CD4-positive, alpha-beta memory T cell (primary cell): ENCODE measurements at regions not wholly inside any gene's neighbourhood (a gene's known extent, or its start where the extent isn't known, plus 50 kb on each side); places are given as distances from the start of the nearest gene placed in this dataset.
A peak's percentile ranks its signal among the peaks of the same experiment; 100 is the strongest.
"Not testable (repeated sequence)": the region's sequence is repeated elsewhere in the genome, so short reads cannot be mapped to it uniquely, and the experiment has no call there.

Source experiments
- CTCF ChIA-PET: fragments of 350-600 bp; sonication (Branson Sonifier 250); formaldehyde crosslinking; loops from one replicate; lab custom pipeline; 2021; ENCODE audit warnings: inconsistent platforms; ENCODE audit not compliant: partially characterized antibody; lab: Charles Lee
- POLR2A ChIA-PET: fragments of 350-600 bp; sonication (Branson Sonifier 250); formaldehyde crosslinking; loops from one replicate; lab custom pipeline; 2021; ENCODE audit not compliant: partially characterized antibody; lab: Charles Lee
- DNase-seq, 5 donors: peaks; one replicate each; pipeline versions ENCODE4 v3.0.0 to v3.0.0-alpha.2; 2020 to 2022; ENCODE audit warnings: mixed read lengths in 1 of 5
- H3K27ac ChIP-seq: one replicate; pipeline ENCODE4 v1.7.0; 2013; ENCODE audit warnings: low read depth, low read length
- H3K27me3 ChIP-seq: 2 replicates; pipeline ENCODE4 v1.7.0; 2013; ENCODE audit warnings: mild to moderate bottlenecking, low read length, moderate library complexity; ENCODE audit not compliant: insufficient read depth
- H3K36me3 ChIP-seq: 2 replicates; pipeline ENCODE4 v1.7.0; 2013; ENCODE audit warnings: mild to moderate bottlenecking, low read length, moderate library complexity; ENCODE audit not compliant: insufficient read depth
- H3K4me1 ChIP-seq: 2 replicates; pipeline ENCODE4 v1.7.0; 2013; ENCODE audit warnings: mild to moderate bottlenecking, low read length, moderate library complexity; ENCODE audit not compliant: insufficient read depth
- H3K4me3 ChIP-seq, 2 donors: one replicate each; pipeline ENCODE4 v1.7.0; 2013; ENCODE audit warnings: low read length in 2 of 2, mild to moderate bottlenecking in 1 of 2
- H3K9me3 ChIP-seq, 2 donors: one replicate each; pipeline ENCODE4 v1.7.0; 2013; ENCODE audit warnings: low read length in 2 of 2, control low read depth in 1 of 2; ENCODE audit not compliant: control insufficient read depth in 1 of 2
- H3K27ac Mint-ChIP-seq, 7 donors: one replicate each; pipeline ENCODE4 v1.8.0; 2020 to 2021; ENCODE audit warnings: mixed read lengths in 7 of 7, mild to moderate bottlenecking in 6 of 7, inconsistent platforms in 3 of 7, moderate library complexity in 3 of 7
- H3K27me3 Mint-ChIP-seq, 2 donors: one replicate each; pipeline ENCODE4 v1.8.0; 2020 to 2021; ENCODE audit warnings: mixed read lengths in 2 of 2
- H3K36me3 Mint-ChIP-seq, 2 donors: one replicate each; pipeline ENCODE4 v1.8.0; 2020 to 2021; ENCODE audit warnings: mixed read lengths in 2 of 2, inconsistent platforms in 1 of 2, mild to moderate bottlenecking in 1 of 2
- H3K4me1 Mint-ChIP-seq, 4 donors: one replicate each; pipeline ENCODE4 v1.8.0; 2020 to 2021; ENCODE audit warnings: mixed read lengths in 4 of 4, mild to moderate bottlenecking in 1 of 4
- H3K4me3 Mint-ChIP-seq, 8 donors: one replicate each; pipeline ENCODE4 v1.8.0; 2020 to 2021; ENCODE audit warnings: mixed read lengths in 8 of 8, mild to moderate bottlenecking in 7 of 8, moderate library complexity in 6 of 8, inconsistent platforms in 3 of 8
- H3K9me3 Mint-ChIP-seq, 8 donors: one replicate each; pipeline ENCODE4 v1.8.0; 2020 to 2021; ENCODE audit warnings: mixed read lengths in 8 of 8, mild to moderate bottlenecking in 5 of 8, inconsistent platforms in 3 of 8, moderate library complexity in 1 of 8
- intact Hi-C: fragments of 100-400 bp; cut with micrococcal nuclease; formaldehyde crosslinking; loops from one replicate; pipeline ENCODE4 v1.15.1; 2023

- H3K4me1 ChIP-seq, H3K36me3 ChIP-seq, H3K27ac Mint-ChIP-seq, H3K4me1 Mint-ChIP-seq, H3K27ac ChIP-seq, H3K4me3 Mint-ChIP-seq, intact Hi-C loops, H3K9me3 ChIP-seq, H3K4me3 ChIP-seq, CTCF ChIA-PET, H3K36me3 Mint-ChIP-seq, POLR2A ChIA-PET, H3K27me3 Mint-ChIP-seq, H3K27me3 ChIP-seq: not testable (repeated sequence)
- peak in 1 of 5 donors; percentile 9 for DNase-seq
- peaks cover 0 to 17% (median 10%) of the 10 kb centered on the region in 8 donors for H3K9me3 Mint-ChIP-seq
Measured at GRCh38 chr13:69018173-69018572, 1089.5 kb upstream of the ATXN8OS start.

DNA sequence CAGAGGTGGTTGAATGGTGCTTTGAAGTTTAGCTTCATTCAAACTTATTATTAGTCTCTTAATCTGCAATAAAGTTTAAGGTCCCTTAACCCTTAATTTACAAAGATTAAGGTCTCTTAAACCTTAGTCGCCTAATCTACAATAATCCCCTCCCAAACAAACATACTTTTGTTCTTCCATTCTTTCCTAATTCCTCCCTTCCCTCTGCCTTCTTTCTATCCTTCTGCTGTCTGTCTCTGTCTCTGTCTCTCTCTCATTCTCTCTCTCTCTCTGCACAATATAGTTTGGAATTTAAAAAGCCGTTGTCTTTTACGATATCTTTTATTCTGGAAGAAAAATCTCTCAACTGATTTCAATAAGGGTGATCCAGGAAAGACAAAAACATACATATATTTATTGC lies 1096.8 kb upstream of the ATXN8OS start:
- CTCF ChIA-PET: no interaction called here

GRCh38 chr13:69008499-69008898 lies 1099.1 kb upstream of the ATXN8OS start:
- no peaks in the 10 kb centered on the region for H3K27me3 Mint-ChIP-seq

More for the DNA sequence above, 1096.8 kb upstream of the ATXN8OS start:
- no peaks in the 10 kb centered on the region for H3K9me3 ChIP-seq
- H3K4me1 ChIP-seq: no peaks in the 10 kb centered on the region
- Mint-ChIP-seq H3K27ac (no peak overlapping the region), H3K4me3 (no peak overlapping the region), H3K27me3 (no peaks in the 10 kb centered on the region), H3K36me3 (no peaks in the 10 kb centered on the region), H3K4me1 (no peaks in the 10 kb centered on the region), H3K9me3 (peaks cover 0 to 17% (median 9%) of the 10 kb centered on the region in 8 donors)
- intact Hi-C loops: no loop called here
- H3K27ac ChIP-seq: no peak overlapping the region
- no peaks in the 10 kb centered on the region for H3K36me3 ChIP-seq
- no peaks in the 10 kb centered on the region for H3K27me3 ChIP-seq
- no peak overlapping the region for H3K4me3 ChIP-seq
- POLR2A ChIA-PET: no interaction called here
- DNase-seq: no peak

GRCh38 chr13:68998056-68998455 lies 1109.6 kb upstream of the ATXN8OS start:
- Histone ChIP-seq H3K27ac (no peak overlapping the region), H3K9me3 (no peaks in the 10 kb centered on the region), H3K27me3 (no peaks in the 10 kb centered on the region), H3K4me3 (no peak overlapping the region), H3K4me1 (no peaks in the 10 kb centered on the region), H3K36me3 (no peaks in the 10 kb centered on the region)
- no peak overlapping the region for H3K4me3 Mint-ChIP-seq
- intact Hi-C loops: no loop called here
- ChIA-PET CTCF (no interaction called here), POLR2A (no interaction called here)
- H3K36me3 Mint-ChIP-seq: no peaks in the 10 kb centered on the region
- DNase-seq: no peak
- H3K27me3 Mint-ChIP-seq: no peaks in the 10 kb centered on the region
- H3K4me1 Mint-ChIP-seq: no peaks in the 10 kb centered on the region
- no peak overlapping the region for H3K27ac Mint-ChIP-seq
- peaks cover 3 to 27% (median 14%) of the 10 kb centered on the region in 8 donors for H3K9me3 Mint-ChIP-seq

More at GRCh38 chr13:69008499-69008898, 1099.1 kb upstream of the ATXN8OS start:
- no peaks in the 10 kb centered on the region for H3K4me1 Mint-ChIP-seq
- intact Hi-C loops: no loop called here
- peaks cover 0 to 14% (median 9%) of the 10 kb centered on the region in 8 donors for H3K9me3 Mint-ChIP-seq
- H3K27ac Mint-ChIP-seq: no peak overlapping the region
- Histone ChIP-seq H3K4me3 (no peak overlapping the region), H3K36me3 (no peaks in the 10 kb centered on the region), H3K27me3 (no peaks in the 10 kb centered on the region), H3K9me3 (no peaks in the 10 kb centered on the region), H3K27ac (no peak overlapping the region), H3K4me1 (no peaks in the 10 kb centered on the region)
- no peaks in the 10 kb centered on the region for H3K36me3 Mint-ChIP-seq
- no peak for DNase-seq
- POLR2A ChIA-PET: no interaction called here
- no peak overlapping the region for H3K4me3 Mint-ChIP-seq
- CTCF ChIA-PET: interaction anchor here (0.8 kb wide), 1 partner anchor 39 kb away, joined by 3 read pairs; no protein-coding TSS in a partner anchor

GRCh38 chr13:68996668-68997025 lies 1111.0 kb upstream of the ATXN8OS start:
- Histone ChIP-seq H3K27ac (no peak overlapping the region), H3K9me3 (no peaks in the 10 kb centered on the region), H3K4me3 (no peak overlapping the region), H3K36me3 (no peaks in the 10 kb centered on the region), H3K27me3 (no peaks in the 10 kb centered on the region), H3K4me1 (no peaks in the 10 kb centered on the region)
- CTCF ChIA-PET: no interaction called here
- H3K4me1 Mint-ChIP-seq: no peaks in the 10 kb centered on the region
- intact Hi-C loops: no loop called here
- no peaks in the 10 kb centered on the region for H3K36me3 Mint-ChIP-seq
- no peak overlapping the region for H3K27ac Mint-ChIP-seq
- POLR2A ChIA-PET: no interaction called here
- no peak for DNase-seq
- no peaks in the 10 kb centered on the region for H3K27me3 Mint-ChIP-seq
- H3K4me3 Mint-ChIP-seq: no peak overlapping the region
- H3K9me3 Mint-ChIP-seq: peaks cover 3 to 20% (median 14%) of the 10 kb centered on the region in 8 donors

DNA sequence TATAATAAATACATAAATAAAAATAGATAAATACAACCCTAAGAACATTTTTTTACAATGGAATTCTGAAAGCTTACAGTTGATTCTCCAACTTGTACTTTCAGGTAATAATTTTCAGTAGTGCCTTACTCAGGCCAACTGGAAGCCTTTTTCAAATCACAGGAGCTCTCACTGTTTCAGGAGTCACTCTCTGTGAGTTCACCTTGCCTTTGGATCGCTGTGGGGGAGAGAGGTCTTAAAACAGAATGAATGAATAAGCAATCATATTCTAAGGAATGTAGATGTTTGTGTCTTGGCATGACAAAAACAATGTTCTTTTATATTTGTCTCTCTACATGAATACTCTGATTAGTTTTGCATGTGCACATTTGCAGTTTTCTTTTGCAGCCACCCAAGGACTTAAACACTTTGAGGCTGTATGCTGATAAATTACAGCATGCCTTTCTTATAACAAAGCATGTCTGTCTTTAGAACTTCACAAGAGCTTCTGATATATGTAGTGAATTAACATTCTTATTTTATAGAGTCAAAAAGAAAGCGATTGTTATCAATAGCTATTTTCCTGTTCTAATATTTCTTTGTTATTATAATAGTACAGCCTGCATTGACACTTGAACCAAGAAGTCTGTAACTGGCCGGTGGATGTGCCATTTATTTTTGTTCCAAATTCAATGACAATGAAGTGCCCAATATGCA lies 1111.5 kb upstream of the ATXN8OS start:
- peaks cover 3 to 17% (median 14%) of the 10 kb centered on the region in 8 donors for H3K9me3 Mint-ChIP-seq
- DNase-seq: no peak
- ChIA-PET CTCF (no interaction called here), POLR2A (no interaction called here)
- no peaks in the 10 kb centered on the region for H3K4me1 ChIP-seq
- H3K4me3 ChIP-seq: no peak overlapping the region
- H3K36me3 ChIP-seq: no peaks in the 10 kb centered on the region
- H3K27me3 ChIP-seq: no peaks in the 10 kb centered on the region
- no peaks in the 10 kb centered on the region for H3K27me3 Mint-ChIP-seq
- H3K4me3 Mint-ChIP-seq: no peak overlapping the region
- H3K4me1 Mint-ChIP-seq: no peaks in the 10 kb centered on the region
- intact Hi-C loops: no loop called here
- H3K27ac ChIP-seq: no peak overlapping the region
- no peak overlapping the region for H3K27ac Mint-ChIP-seq
- H3K36me3 Mint-ChIP-seq: no peaks in the 10 kb centered on the region
- H3K9me3 ChIP-seq: no peaks in the 10 kb centered on the region

- Histone ChIP-seq H3K9me3 (no peaks in the 10 kb centered on the region), H3K27ac (no peak overlapping the region), H3K36me3 (no peaks in the 10 kb centered on the region), H3K4me3 (no peak overlapping the region), H3K4me1 (no peaks in the 10 kb centered on the region), H3K27me3 (no peaks in the 10 kb centered on the region)
- no peak overlapping the region for H3K4me3 Mint-ChIP-seq
- intact Hi-C loops: no loop called here
- H3K27me3 Mint-ChIP-seq: no peaks in the 10 kb centered on the region
- CTCF ChIA-PET: no interaction called here
- no peak overlapping the region for H3K27ac Mint-ChIP-seq
- no peak for DNase-seq
- POLR2A ChIA-PET: no interaction called here
- H3K36me3 Mint-ChIP-seq: no peaks in the 10 kb centered on the region
- peaks cover 0 to 5% (median 3%) of the 10 kb centered on the region in 8 donors for H3K9me3 Mint-ChIP-seq
- H3K4me1 Mint-ChIP-seq: no peaks in the 10 kb centered on the region
Measured at GRCh38 chr13:68993154-68993553, 1114.5 kb upstream of the ATXN8OS start.
